ENCODE measurements at regions not wholly inside any gene's neighbourhood (a gene's known extent, or its start where the extent isn't known, plus 50 kb on each side); places are given as distances from the start of the nearest gene placed in this dataset.
A peak's percentile ranks its signal among the peaks of the same experiment; 100 is the strongest.

GRCh38 chr20:57913156-57913930 lies 203.5 kb upstream of the PMEPA1 start:
- DNase-seq = no peak

- no peak for DNase-seq
Measured at GRCh38 chr20:57912227-57912582, 202.4 kb upstream of the PMEPA1 start.

- no peak for DNase-seq
Measured at GRCh38 chr20:57911512-57912226, 201.9 kb upstream of the PMEPA1 start.

- DNase-seq = no peak
Measured at GRCh38 chr20:57910716-57911115, 200.9 kb upstream of the PMEPA1 start.

GRCh38 chr20:57909763-57910331 lies 200.0 kb upstream of the PMEPA1 start:
- no peak for DNase-seq

- no peak for DNase-seq
Measured at GRCh38 chr20:57908704-57909630, 199.2 kb upstream of the PMEPA1 start.

GRCh38 chr20:57908226-57908625 lies 198.4 kb upstream of the PMEPA1 start:
- no peak for DNase-seq

GRCh38 chr20:57907131-57908000 lies 197.6 kb upstream of the PMEPA1 start:
- DNase-seq = no peak

- DNase-seq = no peak
Measured at GRCh38 chr20:57905448-57905847, 195.6 kb upstream of the PMEPA1 start.

GRCh38 chr20:57904314-57905105 lies 194.7 kb upstream of the PMEPA1 start:
- DNase-seq = no peak

- DNase-seq = no peak
Measured at GRCh38 chr20:57902473-57902872, 192.7 kb upstream of the PMEPA1 start.

GRCh38 chr20:57901526-57901925 lies 191.7 kb upstream of the PMEPA1 start:
- DNase-seq = no peak

- DNase-seq = no peak
Measured at GRCh38 chr20:57900226-57900905, 190.6 kb upstream of the PMEPA1 start.

- no peak for DNase-seq
Measured at GRCh38 chr20:57899554-57899953, 189.7 kb upstream of the PMEPA1 start.

GRCh38 chr20:57898332-57898731 lies 188.5 kb upstream of the PMEPA1 start:
- no peak for DNase-seq

GRCh38 chr20:57897891-57898290 lies 188.1 kb upstream of the PMEPA1 start:
- DNase-seq = no peak

- DNase-seq = no peak
Measured at GRCh38 chr20:57897156-57897874, 187.5 kb upstream of the PMEPA1 start.

GRCh38 chr20:57896563-57896962 lies 186.7 kb upstream of the PMEPA1 start:
- DNase-seq = no peak

GRCh38 chr20:57896017-57896416 lies 186.2 kb upstream of the PMEPA1 start:
- DNase-seq = peak in 2 of 14 donors; percentile 4 to 16
